ENCODE measurements at regions not wholly inside any gene's neighbourhood (a gene's known extent, or its start where the extent isn't known, plus 50 kb on each side); places are given as distances from the start of the nearest gene placed in this dataset.

- TF ChIP-seq, protein P1, sequence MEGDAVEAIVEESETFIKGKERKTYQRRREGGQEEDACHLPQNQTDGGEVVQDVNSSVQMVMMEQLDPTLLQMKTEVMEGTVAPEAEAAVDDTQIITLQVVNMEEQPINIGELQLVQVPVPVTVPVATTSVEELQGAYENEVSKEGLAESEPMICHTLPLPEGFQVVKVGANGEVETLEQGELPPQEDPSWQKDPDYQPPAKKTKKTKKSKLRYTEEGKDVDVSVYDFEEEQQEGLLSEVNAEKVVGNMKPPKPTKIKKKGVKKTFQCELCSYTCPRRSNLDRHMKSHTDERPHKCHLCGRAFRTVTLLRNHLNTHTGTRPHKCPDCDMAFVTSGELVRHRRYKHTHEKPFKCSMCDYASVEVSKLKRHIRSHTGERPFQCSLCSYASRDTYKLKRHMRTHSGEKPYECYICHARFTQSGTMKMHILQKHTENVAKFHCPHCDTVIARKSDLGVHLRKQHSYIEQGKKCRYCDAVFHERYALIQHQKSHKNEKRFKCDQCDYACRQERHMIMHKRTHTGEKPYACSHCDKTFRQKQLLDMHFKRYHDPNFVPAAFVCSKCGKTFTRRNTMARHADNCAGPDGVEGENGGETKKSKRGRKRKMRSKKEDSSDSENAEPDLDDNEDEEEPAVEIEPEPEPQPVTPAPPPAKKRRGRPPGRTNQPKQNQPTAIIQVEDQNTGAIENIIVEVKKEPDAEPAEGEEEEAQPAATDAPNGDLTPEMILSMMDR (IDR thresholded peaks at IDR 0.05; ENCODE audit: low read depth, low read length), result peak; percentile 82
- no peaks in the 10 kb centered on the region for H3K9me3 ChIP-seq (ENCODE audit: severe bottlenecking)
- H3K27me3 ChIP-seq (ENCODE audit: insufficient read depth, low read depth, severe bottlenecking), result no peaks in the 10 kb centered on the region
- no peaks in the 10 kb centered on the region for H3K36me3 ChIP-seq
- DNase-seq, result peak; percentile 62
- no peak overlapping the region for H3K27ac ChIP-seq
- no peak overlapping the region for H3K4me3 ChIP-seq (ENCODE audit: low read depth, low read length)
These were observed 550.5 kb upstream of the MARCKS start for GRCh38 chr6:113306552-113307145.

DNA sequence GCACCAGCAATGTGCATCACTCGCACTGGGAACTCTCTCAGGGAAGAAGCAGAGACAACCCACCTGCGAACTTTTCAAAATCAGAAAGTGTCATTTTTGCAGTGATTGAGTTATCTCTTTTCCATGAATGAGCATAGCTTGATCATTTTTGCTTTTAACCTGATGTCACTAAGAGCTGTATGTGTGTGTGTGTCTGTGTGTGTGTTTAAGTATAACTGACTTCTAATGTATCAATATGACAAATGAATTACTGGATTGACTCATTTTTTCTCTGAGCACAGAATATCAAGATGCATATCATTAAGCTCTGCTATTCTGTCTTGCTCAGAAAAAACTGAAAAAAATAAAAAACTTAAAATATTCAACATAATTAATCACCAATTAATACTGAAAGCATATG, 548.9 kb upstream of the MARCKS start:
- TF ChIP-seq, protein P1 (IDR thresholded peaks at IDR 0.05; ENCODE audit: low read depth, low read length), result no peak
- DNase-seq, result no peak
- no peak overlapping the region for H3K27ac ChIP-seq
- no peaks in the 10 kb centered on the region for H3K9me3 ChIP-seq (ENCODE audit: severe bottlenecking)
- no peaks in the 10 kb centered on the region for H3K27me3 ChIP-seq (ENCODE audit: insufficient read depth, low read depth, severe bottlenecking)
- H3K4me3 ChIP-seq (ENCODE audit: low read depth, low read length), result no peak overlapping the region
- H3K36me3 ChIP-seq, result no peaks in the 10 kb centered on the region

DNA sequence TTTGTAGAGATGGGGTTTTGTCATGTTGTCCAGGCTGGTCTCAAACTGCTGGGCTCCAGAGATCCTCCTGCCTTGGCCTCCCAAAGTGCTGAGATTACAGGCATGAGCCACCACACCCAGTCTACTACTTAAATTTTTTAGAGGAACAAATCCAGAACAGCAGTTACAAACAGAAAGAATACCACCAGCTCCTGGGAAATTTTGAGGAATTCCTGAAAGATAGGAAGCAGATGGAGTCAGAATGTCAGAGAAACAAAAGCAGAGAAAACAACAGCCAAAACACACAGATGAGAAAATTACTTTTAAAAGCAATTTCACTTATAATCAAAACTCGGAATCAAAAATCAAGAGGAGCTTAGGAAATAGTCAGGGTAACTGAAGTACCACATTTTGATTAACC, 543.3 kb upstream of the MARCKS start:
- no peaks in the 10 kb centered on the region for H3K36me3 ChIP-seq
- no peak overlapping the region for H3K27ac ChIP-seq
- no peak for DNase-seq
- TF ChIP-seq, protein P1 (IDR thresholded peaks at IDR 0.05; ENCODE audit: low read depth, low read length), result no peak
- H3K4me3 ChIP-seq (ENCODE audit: low read depth, low read length), result no peak overlapping the region
- peaks cover 13% of the 10 kb centered on the region for H3K27me3 ChIP-seq (ENCODE audit: insufficient read depth, low read depth, severe bottlenecking)
- no peaks in the 10 kb centered on the region for H3K9me3 ChIP-seq (ENCODE audit: severe bottlenecking)

DNA sequence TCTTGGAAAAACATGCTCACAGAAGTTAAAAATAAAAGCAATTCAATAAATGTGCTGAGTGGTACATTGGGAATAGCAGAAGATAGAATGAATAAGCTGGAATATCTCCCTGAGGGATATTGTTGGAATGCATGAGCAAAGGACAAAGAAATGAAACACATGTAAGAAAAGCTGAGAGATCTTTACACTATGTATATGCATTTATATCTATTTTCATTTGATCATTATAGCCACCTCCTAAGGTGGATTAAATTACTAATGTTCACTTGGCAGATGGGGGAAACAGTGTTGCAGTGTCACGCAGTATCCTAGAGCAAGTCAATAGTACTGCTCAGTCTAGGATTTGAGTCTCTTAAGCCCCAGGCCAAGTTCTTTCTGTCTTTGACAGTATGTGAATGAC, 542.0 kb upstream of the MARCKS start:
- Histone ChIP-seq H3K27ac (no peak overlapping the region), H3K4me3 (ENCODE audit: low read depth, low read length) (no peak overlapping the region), H3K9me3 (ENCODE audit: severe bottlenecking) (no peaks in the 10 kb centered on the region), H3K27me3 (ENCODE audit: insufficient read depth, low read depth, severe bottlenecking) (peaks cover 18% of the 10 kb centered on the region), H3K36me3 (no peaks in the 10 kb centered on the region)
- TF ChIP-seq, protein P1 (IDR thresholded peaks at IDR 0.05; ENCODE audit: low read depth, low read length), result no peak
- DNase-seq, result no peak

- no peak for DNase-seq
- TF ChIP-seq, protein P1 (IDR thresholded peaks at IDR 0.05; ENCODE audit: low read depth, low read length), result no peak
- Histone ChIP-seq H3K27ac (no peak overlapping the region), H3K9me3 (ENCODE audit: severe bottlenecking) (no peaks in the 10 kb centered on the region), H3K36me3 (no peaks in the 10 kb centered on the region), H3K4me3 (ENCODE audit: low read depth, low read length) (no peak overlapping the region), H3K27me3 (ENCODE audit: insufficient read depth, low read depth, severe bottlenecking) (peaks cover 18% of the 10 kb centered on the region)
These were observed 541.3 kb upstream of the MARCKS start for GRCh38 chr6:113315879-113316278.

- Histone ChIP-seq H3K27ac (no peak overlapping the region), H3K9me3 (ENCODE audit: severe bottlenecking) (no peaks in the 10 kb centered on the region), H3K36me3 (no peaks in the 10 kb centered on the region), H3K4me3 (ENCODE audit: low read depth, low read length) (no peak overlapping the region), H3K27me3 (ENCODE audit: insufficient read depth, low read depth, severe bottlenecking) (peaks cover 18% of the 10 kb centered on the region)
- no peak for DNase-seq
- TF ChIP-seq, protein P1 (IDR thresholded peaks at IDR 0.05; ENCODE audit: low read depth, low read length), result no peak
These were observed 539.7 kb upstream of the MARCKS start for GRCh38 chr6:113317442-113317841.

All from WERI-Rb-1 (cell line).